Loucy (cell line): ENCODE measurements at regions not wholly inside any gene's neighbourhood (a gene's known extent, or its start where the extent isn't known, plus 50 kb on each side); places are given as distances from the start of the nearest gene placed in this dataset.

Source experiments
- EZH2phosphoT487 ChIP-seq: fragments of 200-600 bp; IDR thresholded peaks from 2 replicates; pipeline ENCODE4 v1.6.1; 2018; ENCODE audit warnings: antibody characterized with exemption, mild to moderate bottlenecking, moderate library complexity, borderline replicate concordance
- TF ChIP-seq, protein P1 (sequence below): fragments of 200-600 bp; sonication (generic); conservative IDR thresholded peaks from 2 replicates; pipeline ENCODE4 v1.5.1; 2014; ENCODE audit warnings: mild to moderate bottlenecking, antibody characterized with exemption, low read length

DNA sequence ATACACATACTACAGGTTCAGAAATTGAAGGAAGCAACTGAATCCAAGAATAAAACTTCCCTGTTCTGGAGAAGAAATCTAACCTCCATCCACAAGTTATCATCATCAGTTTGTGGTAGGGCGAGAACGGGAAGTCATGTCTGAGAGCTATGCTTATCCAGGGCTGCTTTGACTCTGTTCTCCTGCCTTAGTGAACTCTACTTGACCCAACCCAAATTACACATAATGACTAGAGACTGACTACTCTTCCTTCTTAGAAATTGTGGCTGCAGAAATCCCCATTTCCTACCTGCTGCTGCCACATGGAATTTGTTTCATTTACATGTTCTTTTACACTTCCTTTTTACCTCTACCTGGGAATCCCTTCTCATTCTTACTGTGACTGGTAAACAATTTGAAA, 1102.6 kb upstream of the PIK3C3 start:
- TF ChIP-seq, protein P1, sequence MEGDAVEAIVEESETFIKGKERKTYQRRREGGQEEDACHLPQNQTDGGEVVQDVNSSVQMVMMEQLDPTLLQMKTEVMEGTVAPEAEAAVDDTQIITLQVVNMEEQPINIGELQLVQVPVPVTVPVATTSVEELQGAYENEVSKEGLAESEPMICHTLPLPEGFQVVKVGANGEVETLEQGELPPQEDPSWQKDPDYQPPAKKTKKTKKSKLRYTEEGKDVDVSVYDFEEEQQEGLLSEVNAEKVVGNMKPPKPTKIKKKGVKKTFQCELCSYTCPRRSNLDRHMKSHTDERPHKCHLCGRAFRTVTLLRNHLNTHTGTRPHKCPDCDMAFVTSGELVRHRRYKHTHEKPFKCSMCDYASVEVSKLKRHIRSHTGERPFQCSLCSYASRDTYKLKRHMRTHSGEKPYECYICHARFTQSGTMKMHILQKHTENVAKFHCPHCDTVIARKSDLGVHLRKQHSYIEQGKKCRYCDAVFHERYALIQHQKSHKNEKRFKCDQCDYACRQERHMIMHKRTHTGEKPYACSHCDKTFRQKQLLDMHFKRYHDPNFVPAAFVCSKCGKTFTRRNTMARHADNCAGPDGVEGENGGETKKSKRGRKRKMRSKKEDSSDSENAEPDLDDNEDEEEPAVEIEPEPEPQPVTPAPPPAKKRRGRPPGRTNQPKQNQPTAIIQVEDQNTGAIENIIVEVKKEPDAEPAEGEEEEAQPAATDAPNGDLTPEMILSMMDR: no peak
- TF ChIP-seq EZH2phosphoT487: no peak
